Kidney (tissue), 13 donors: ENCODE measurements at regions not wholly inside any gene's neighbourhood (a gene's known extent, or its start where the extent isn't known, plus 50 kb on each side); places are given as distances from the start of the nearest gene placed in this dataset.

Source experiments
- DNase-seq, 5 donors: peaks; one replicate each; pipeline ENCODE4 v3.0.0-alpha.2; 2013 to 2020
- FAIRE-seq: peaks from 2 replicates; lab custom pipeline; 2012; peaks lifted over from hg19 to GRCh38; lab: Jason Lieb, UNC
- H3K27ac ChIP-seq, 2 donors: one replicate each; pipeline ENCODE4 v1.7.0; 2013; ENCODE audit warnings: low read depth in 2 of 2, low read length in 2 of 2, inconsistent platforms in 1 of 2
- H3K27me3 ChIP-seq: one replicate; pipeline ENCODE4 v1.7.1; 2013; ENCODE audit warnings: low read length, inconsistent platforms; ENCODE audit not compliant: control insufficient read depth, insufficient read depth
- H3K36me3 ChIP-seq, 3 donors: one replicate each; pipeline versions ENCODE4 v1.7.0 to v1.7.1; 2013; ENCODE audit warnings: low read length in 3 of 3, control low read depth in 1 of 3, inconsistent platforms in 1 of 3; ENCODE audit not compliant: insufficient read depth in 3 of 3, control insufficient read depth in 2 of 3
- H3K4me1 ChIP-seq, 3 donors: one replicate each; pipeline versions ENCODE4 v1.7.0 to v1.7.1; 2013; ENCODE audit warnings: low read length in 3 of 3, inconsistent platforms in 1 of 3, low read depth in 1 of 3; ENCODE audit not compliant: control insufficient read depth in 2 of 3, insufficient read depth in 2 of 3
- H3K4me3 ChIP-seq, 3 donors: one replicate each; pipeline versions ENCODE4 v1.7.0 to v1.8.1; 2013; ENCODE audit warnings: low read length in 3 of 3, control low read depth in 1 of 3, inconsistent platforms in 1 of 3
- H3K9ac ChIP-seq, 3 donors: one replicate each; pipeline versions ENCODE4 v1.7.0 to v1.7.1; 2013; ENCODE audit warnings: low read length in 3 of 3, control low read depth in 1 of 3, inconsistent platforms in 1 of 3
- H3K9me3 ChIP-seq, 3 donors: one replicate each; pipeline versions ENCODE4 v1.7.0 to v1.7.1; 2013; ENCODE audit warnings: low read length in 3 of 3, control low read depth in 1 of 3, inconsistent platforms in 1 of 3; ENCODE audit not compliant: control insufficient read depth in 2 of 3, insufficient read depth in 1 of 3
- intact Hi-C: fragments of 100-400 bp; cut with DNase I; formaldehyde crosslinking; loops from one replicate; pipeline ENCODE4 v1.11.1; 2022
- TF ChIP-seq, protein P1 (sequence below): IDR thresholded peaks from 3 replicates; pipeline ENCODE4 v1.5.1; 2012; ENCODE audit warnings: mild to moderate bottlenecking, moderate library complexity, borderline replicate concordance; ENCODE audit not compliant: insufficient read depth; ENCODE audit errors: extremely low read depth
- donor health status: control.
- donor health status: control.
- donor health status: control.
- donor health status: control.
- donor health status: control.
- donor health status: DM: yes; HTN: yes; CAD: no.
- donor health status: Normal renal cell carcinoma (clear cell type).

- Histone ChIP-seq H3K27me3 (no peaks in the 10 kb centered on the region), H3K4me1 (peaks cover 3 to 20% (median 16%) of the 10 kb centered on the region in 3 donors), H3K9ac (no peak overlapping the region), H3K9me3 (no peaks in the 10 kb centered on the region), H3K4me3 (peak overlapping the region in 1 of 3 donors; percentile 20), H3K27ac (no peak overlapping the region), H3K36me3 (peaks cover 0 to 4% (median 3%) of the 10 kb centered on the region in 3 donors)
- peak in 1 of 5 donors; percentile 62 for DNase-seq
- TF ChIP-seq, protein P1, sequence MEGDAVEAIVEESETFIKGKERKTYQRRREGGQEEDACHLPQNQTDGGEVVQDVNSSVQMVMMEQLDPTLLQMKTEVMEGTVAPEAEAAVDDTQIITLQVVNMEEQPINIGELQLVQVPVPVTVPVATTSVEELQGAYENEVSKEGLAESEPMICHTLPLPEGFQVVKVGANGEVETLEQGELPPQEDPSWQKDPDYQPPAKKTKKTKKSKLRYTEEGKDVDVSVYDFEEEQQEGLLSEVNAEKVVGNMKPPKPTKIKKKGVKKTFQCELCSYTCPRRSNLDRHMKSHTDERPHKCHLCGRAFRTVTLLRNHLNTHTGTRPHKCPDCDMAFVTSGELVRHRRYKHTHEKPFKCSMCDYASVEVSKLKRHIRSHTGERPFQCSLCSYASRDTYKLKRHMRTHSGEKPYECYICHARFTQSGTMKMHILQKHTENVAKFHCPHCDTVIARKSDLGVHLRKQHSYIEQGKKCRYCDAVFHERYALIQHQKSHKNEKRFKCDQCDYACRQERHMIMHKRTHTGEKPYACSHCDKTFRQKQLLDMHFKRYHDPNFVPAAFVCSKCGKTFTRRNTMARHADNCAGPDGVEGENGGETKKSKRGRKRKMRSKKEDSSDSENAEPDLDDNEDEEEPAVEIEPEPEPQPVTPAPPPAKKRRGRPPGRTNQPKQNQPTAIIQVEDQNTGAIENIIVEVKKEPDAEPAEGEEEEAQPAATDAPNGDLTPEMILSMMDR = no peak
- intact Hi-C loops = no loop called here
- no peak for FAIRE-seq
Measured at GRCh38 chr12:124478985-124479645, 88.3 kb downstream of the NCOR2 start.

DNA sequence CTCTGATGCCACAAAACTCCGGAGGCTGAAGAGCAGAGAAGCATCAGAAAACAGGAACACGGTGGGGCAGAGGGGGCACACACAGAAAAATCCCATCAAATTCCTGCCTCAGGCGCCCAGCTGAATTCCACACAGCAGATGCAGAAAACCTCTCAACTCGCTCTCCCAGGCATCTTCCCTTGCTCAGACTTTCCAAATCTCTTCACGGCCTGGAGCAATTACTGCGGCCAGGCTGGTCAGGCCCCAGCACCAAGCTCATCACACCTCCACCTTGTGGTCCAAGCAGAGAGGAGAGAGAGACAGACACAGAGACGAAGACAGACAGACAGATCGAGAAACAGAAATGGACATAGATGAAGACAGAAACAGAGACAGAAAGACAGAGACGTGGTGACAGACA is 89.0 kb downstream of the NCOR2 start:
- Histone ChIP-seq H3K9ac (no peak overlapping the region), H3K36me3 (peaks cover 0 to 5% (median 4%) of the 10 kb centered on the region in 3 donors), H3K27me3 (no peaks in the 10 kb centered on the region), H3K9me3 (no peaks in the 10 kb centered on the region), H3K4me3 (no peak overlapping the region), H3K4me1 (peaks cover 3 to 20% (median 16%) of the 10 kb centered on the region in 3 donors), H3K27ac (no peak overlapping the region)
- no peak for FAIRE-seq
- intact Hi-C loops = no loop called here
- peak in 1 of 5 donors; percentile 14 for DNase-seq
- TF ChIP-seq, protein P1 = no peak

DNA sequence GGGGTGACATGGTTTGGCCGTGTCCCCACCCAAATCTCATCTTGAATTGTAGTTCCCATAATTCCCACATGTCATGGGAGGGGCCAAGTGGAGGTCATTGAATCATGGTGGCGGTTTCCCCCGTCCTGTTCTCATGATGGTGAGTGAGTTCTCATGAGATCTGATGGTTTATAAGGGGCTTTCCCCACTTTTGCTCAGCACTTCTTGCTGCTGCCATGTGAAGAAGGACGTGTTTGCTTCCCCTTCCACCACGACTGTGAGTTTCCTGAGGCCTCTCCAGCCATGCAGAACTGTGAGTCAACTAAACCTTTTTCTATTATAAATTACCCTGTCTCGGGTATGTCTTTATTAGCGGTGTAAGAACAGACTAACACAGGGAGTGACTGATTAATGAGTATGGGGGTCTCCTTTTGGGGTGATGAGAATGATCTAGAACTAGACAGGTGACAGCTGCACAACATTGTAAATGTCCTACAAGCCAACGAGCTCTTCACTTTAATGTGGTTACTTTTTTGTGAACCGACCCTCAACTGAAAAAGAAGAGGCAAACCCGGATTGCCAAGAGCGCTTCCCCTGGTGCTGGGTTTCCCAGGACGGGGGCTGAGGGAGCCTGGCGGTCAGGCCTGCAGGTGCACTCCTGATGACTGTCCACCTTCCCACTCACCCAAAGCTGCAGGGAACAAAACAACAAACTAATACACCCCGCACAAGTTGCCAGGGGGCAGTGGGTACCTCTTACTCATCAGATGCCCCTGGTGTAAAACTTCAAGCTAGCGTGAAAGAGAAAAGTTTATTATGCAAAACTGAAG is 90.1 kb downstream of the NCOR2 start:
- intact Hi-C loops = no loop called here
- FAIRE-seq (no peak), DNase-seq (peak in 1 of 5 donors; percentile 32)
- Histone ChIP-seq H3K27ac (no peak overlapping the region), H3K9me3 (peaks cover 0 to 7% (median 2%) of the 10 kb centered on the region in 3 donors), H3K27me3 (no peaks in the 10 kb centered on the region), H3K4me1 (peaks cover 3 to 20% (median 16%) of the 10 kb centered on the region in 3 donors), H3K4me3 (no peak overlapping the region), H3K36me3 (peaks cover 8 to 13% (median 12%) of the 10 kb centered on the region in 3 donors), H3K9ac (no peak overlapping the region)
- TF ChIP-seq, protein P1 = no peak
